ENCODE measurements at regions not wholly inside any gene's neighbourhood (a gene's known extent, or its start where the extent isn't known, plus 50 kb on each side); places are given as distances from the start of the nearest gene placed in this dataset.

- TF ChIP-seq, protein P1, sequence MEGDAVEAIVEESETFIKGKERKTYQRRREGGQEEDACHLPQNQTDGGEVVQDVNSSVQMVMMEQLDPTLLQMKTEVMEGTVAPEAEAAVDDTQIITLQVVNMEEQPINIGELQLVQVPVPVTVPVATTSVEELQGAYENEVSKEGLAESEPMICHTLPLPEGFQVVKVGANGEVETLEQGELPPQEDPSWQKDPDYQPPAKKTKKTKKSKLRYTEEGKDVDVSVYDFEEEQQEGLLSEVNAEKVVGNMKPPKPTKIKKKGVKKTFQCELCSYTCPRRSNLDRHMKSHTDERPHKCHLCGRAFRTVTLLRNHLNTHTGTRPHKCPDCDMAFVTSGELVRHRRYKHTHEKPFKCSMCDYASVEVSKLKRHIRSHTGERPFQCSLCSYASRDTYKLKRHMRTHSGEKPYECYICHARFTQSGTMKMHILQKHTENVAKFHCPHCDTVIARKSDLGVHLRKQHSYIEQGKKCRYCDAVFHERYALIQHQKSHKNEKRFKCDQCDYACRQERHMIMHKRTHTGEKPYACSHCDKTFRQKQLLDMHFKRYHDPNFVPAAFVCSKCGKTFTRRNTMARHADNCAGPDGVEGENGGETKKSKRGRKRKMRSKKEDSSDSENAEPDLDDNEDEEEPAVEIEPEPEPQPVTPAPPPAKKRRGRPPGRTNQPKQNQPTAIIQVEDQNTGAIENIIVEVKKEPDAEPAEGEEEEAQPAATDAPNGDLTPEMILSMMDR (IDR thresholded peaks at IDR 0.05; ENCODE audit: borderline replicate concordance, control extremely low read depth, extremely low read depth, insufficient read depth, missing control alignments) = no peak
- in situ Hi-C loops (cut with MboI; ENCODE audit: low sequenced_read_pairs, unreplicated experiment) = no loop called here
- DNase-seq (ENCODE audit: low spot score) = no peak
These were observed 475.2 kb upstream of the CELF2 start for GRCh38 chr10:10542477-10542876.

GRCh38 chr10:10544890-10545289, 472.8 kb upstream of the CELF2 start:
- in situ Hi-C loops (cut with MboI; ENCODE audit: low sequenced_read_pairs, unreplicated experiment) = no loop called here

GRCh38 chr10:10545771-10546170, 471.9 kb upstream of the CELF2 start:
- in situ Hi-C loops (cut with MboI; ENCODE audit: low sequenced_read_pairs, unreplicated experiment) = no loop called here
- no peak for DNase-seq (ENCODE audit: low spot score)
- TF ChIP-seq, protein P1 (IDR thresholded peaks at IDR 0.05; ENCODE audit: borderline replicate concordance, control extremely low read depth, extremely low read depth, insufficient read depth, missing control alignments) = no peak

More at GRCh38 chr10:10544890-10545289, 472.8 kb upstream of the CELF2 start:
- no peak for DNase-seq (ENCODE audit: low spot score)
- TF ChIP-seq, protein P1 (IDR thresholded peaks at IDR 0.05; ENCODE audit: borderline replicate concordance, control extremely low read depth, extremely low read depth, insufficient read depth, missing control alignments) = no peak

DNA sequence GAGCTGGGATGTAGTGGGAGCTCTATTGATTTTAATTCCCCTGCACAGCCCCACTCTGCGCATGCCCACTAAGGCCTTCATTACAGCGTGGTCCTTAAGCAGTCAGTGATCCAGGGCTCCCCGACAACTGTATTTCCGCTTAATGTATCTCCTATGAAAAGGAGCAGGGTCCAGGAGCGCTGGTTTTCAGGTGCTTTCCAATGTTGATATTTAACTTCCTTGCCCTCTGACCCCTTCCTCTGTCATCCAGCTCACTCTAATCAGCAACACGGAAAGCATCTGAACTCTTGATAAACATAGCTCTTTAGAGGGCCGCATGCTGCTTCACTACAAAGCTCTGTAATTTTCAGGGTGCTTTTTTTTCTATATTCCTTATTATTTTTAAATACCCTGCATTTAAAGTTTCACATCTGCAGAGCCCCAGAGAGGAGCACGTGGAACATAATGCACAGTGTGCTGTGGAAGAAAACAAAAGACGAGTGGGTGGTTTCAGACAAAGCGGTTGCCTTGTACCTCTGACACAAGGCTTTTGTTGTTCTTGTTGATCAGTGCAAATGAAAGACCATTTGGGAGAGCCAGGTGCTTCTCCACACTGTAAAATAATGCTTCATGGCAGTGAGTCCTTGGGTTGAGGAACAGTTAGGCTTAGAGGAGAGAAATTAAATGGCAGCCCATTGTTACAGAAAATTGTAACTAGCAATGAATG, 465.9 kb upstream of the CELF2 start:
- TF ChIP-seq, protein P1 (IDR thresholded peaks at IDR 0.05; ENCODE audit: borderline replicate concordance, control extremely low read depth, extremely low read depth, insufficient read depth, missing control alignments) = no peak
- in situ Hi-C loops (cut with MboI; ENCODE audit: low sequenced_read_pairs, unreplicated experiment) = no loop called here
- DNase-seq (ENCODE audit: low spot score) = no peak

- DNase-seq (ENCODE audit: low spot score) = no peak
- TF ChIP-seq, protein P1 (IDR thresholded peaks at IDR 0.05; ENCODE audit: borderline replicate concordance, control extremely low read depth, extremely low read depth, insufficient read depth, missing control alignments) = no peak
- in situ Hi-C loops (cut with MboI; ENCODE audit: low sequenced_read_pairs, unreplicated experiment) = no loop called here
These were observed 464.7 kb upstream of the CELF2 start for GRCh38 chr10:10552948-10553347.

DNA sequence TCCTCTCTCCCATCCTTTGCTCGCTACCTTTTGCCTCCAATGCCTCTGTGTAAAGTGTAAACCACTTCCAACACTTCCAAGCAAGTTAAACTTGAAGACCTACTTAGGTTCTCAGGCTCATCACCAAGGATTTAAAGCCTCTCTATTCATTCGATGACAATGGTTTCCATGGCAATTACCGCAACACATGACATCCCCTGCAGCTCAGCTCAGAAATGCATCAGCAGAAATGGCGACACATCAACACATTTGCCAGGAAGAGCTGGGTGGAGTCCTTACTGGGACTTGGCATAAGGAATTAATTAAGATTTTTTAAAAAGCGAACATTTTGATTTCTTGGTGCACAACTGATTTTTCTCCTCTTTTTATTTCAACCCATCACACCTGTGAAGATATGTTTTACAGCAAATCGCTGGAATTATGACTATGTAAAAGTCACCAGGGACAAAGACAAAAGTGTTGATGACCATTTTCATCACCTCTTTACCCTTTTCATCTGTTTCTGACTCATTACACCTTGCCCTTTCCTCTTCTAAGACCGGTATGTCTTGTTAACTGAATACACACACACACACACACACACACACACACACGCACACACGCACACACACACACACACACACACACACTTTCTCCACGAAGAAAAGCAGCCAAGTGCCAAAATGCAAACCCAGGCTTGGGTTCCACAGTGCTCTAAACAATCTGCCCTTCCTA, 453.4 kb upstream of the CELF2 start:
- in situ Hi-C loops (cut with MboI; ENCODE audit: low sequenced_read_pairs, unreplicated experiment) = no loop called here
- no peak for DNase-seq (ENCODE audit: low spot score)
- TF ChIP-seq, protein P1 (IDR thresholded peaks at IDR 0.05; ENCODE audit: borderline replicate concordance, control extremely low read depth, extremely low read depth, insufficient read depth, missing control alignments) = no peak
